OCI-LY1 (cell line): ENCODE measurements at regions not wholly inside any gene's neighbourhood (a gene's known extent, or its start where the extent isn't known, plus 50 kb on each side); places are given as distances from the start of the nearest gene placed in this dataset.

Experiments used
- H2AFZ ChIP-seq: fragments of 200-600 bp; sonication (generic), shearing (Covaris generic); 2 replicates; pipeline ENCODE4 v1.6.0; 2014; ENCODE audit warnings: antibody characterized with exemption, mild to moderate bottlenecking, low read length
- H3F3A ChIP-seq: fragments of 200-600 bp; sonication (generic), shearing (Covaris generic); 2 replicates; pipeline ENCODE4 v1.6.0; 2014; ENCODE audit warnings: mild to moderate bottlenecking, antibody characterized with exemption, low read length, moderate library complexity; ENCODE audit not compliant: insufficient read depth
- H3K27ac ChIP-seq: fragments of 200-600 bp; sonication (generic); 2 replicates; pipeline ENCODE4 v1.5.1; 2014; ENCODE audit warnings: low read length, mixed run types, mild to moderate bottlenecking, low read depth; ENCODE audit not compliant: poor library complexity, severe bottlenecking
- H3K27me3 ChIP-seq: fragments of 200-600 bp; sonication (generic); 2 replicates; pipeline ENCODE4 v1.6.0; 2014; ENCODE audit warnings: antibody characterized with exemption, mild to moderate bottlenecking, low read length, moderate library complexity; ENCODE audit not compliant: insufficient read depth
- H3K36me3 ChIP-seq: fragments of 200-600 bp; sonication (generic); 2 replicates; pipeline ENCODE4 v1.6.1; 2014; ENCODE audit warnings: mild to moderate bottlenecking, antibody characterized with exemption, low read length, moderate library complexity, mixed read lengths; ENCODE audit not compliant: insufficient read depth
- H3K4me1 ChIP-seq: fragments of 200-600 bp; sonication (generic); 2 replicates; pipeline ENCODE4 v1.5.1; 2014; ENCODE audit warnings: mild to moderate bottlenecking, low read length, moderate library complexity; ENCODE audit not compliant: insufficient read depth, severe bottlenecking
- H3K4me2 ChIP-seq: fragments of 200-600 bp; sonication (generic), shearing (Covaris generic); 2 replicates; pipeline ENCODE4 v1.6.1; 2014; ENCODE audit warnings: low read length
- H3K4me3 ChIP-seq: fragments of 200-600 bp; sonication (generic); 2 replicates; pipeline ENCODE4 v1.5.1; 2014; ENCODE audit warnings: low read length, low read depth, mild to moderate bottlenecking, mixed read lengths; ENCODE audit not compliant: poor library complexity, severe bottlenecking
- H3K79me2 ChIP-seq: fragments of 200-600 bp; shearing (Covaris generic); 2 replicates; pipeline ENCODE4 v1.6.1; 2016; ENCODE audit warnings: mixed run types, low read length, mixed read lengths; ENCODE audit not compliant: insufficient read depth
- H3K9ac ChIP-seq: fragments of 200-600 bp; sonication (generic), shearing (Covaris generic); 2 replicates; pipeline ENCODE4 v1.6.1; 2014; ENCODE audit warnings: mild to moderate bottlenecking, low read length, mixed read lengths
- H3K9me2 ChIP-seq: fragments of 200-600 bp; sonication (generic), shearing (Covaris generic); 2 replicates; pipeline ENCODE4 v1.6.1; 2014; ENCODE audit warnings: low read depth, mild to moderate bottlenecking, low read length, mixed read lengths
- H3K9me3 ChIP-seq: fragments of 200-600 bp; shearing (Covaris generic); 2 replicates; pipeline ENCODE4 v1.6.1; 2014; ENCODE audit warnings: low read length, mixed read lengths
- H4K20me1 ChIP-seq: fragments of 200-600 bp; sonication (generic), shearing (Covaris generic); 2 replicates; pipeline ENCODE4 v1.6.0; 2016; ENCODE audit warnings: mild to moderate bottlenecking, low read length; ENCODE audit not compliant: insufficient read depth
- EZH2 ChIP-seq: fragments of 200-600 bp; sonication (generic), shearing (Covaris generic); IDR thresholded peaks from 2 replicates; pipeline ENCODE4 v1.8.0; 2017; ENCODE audit warnings: borderline replicate concordance, mixed run types, mild to moderate bottlenecking, antibody characterized with exemption, low read length, moderate library complexity, mixed read lengths
- TF ChIP-seq, protein P1 (sequence below): fragments of 200-600 bp; sonication (generic), shearing (Covaris generic); IDR thresholded peaks from 2 replicates; pipeline ENCODE4 v1.5.1; 2017; ENCODE audit warnings: mild to moderate bottlenecking, antibody characterized with exemption, low read length, moderate library complexity, mixed read lengths

DNA sequence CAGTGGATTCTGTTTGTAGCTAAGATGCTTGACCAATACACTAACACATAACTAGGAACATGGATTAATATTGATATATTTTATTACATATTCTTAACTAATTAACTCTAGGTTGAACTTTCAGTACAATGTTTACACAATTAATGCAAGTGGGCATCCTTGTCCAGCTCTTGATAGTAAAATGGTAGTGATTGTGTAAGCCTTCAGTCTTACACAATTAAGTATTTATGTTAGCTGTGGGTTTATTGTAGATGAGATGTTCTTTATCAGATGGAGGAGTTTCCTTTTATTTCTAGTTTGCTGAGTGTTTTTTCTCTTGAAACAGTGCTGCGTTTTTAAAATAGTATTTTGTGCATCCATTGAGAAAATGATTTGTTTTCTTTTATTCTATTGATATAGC, 1210.8 kb downstream of the CDH12 start:
- no peak for TF ChIP-seq EZH2
- TF ChIP-seq, protein P1, sequence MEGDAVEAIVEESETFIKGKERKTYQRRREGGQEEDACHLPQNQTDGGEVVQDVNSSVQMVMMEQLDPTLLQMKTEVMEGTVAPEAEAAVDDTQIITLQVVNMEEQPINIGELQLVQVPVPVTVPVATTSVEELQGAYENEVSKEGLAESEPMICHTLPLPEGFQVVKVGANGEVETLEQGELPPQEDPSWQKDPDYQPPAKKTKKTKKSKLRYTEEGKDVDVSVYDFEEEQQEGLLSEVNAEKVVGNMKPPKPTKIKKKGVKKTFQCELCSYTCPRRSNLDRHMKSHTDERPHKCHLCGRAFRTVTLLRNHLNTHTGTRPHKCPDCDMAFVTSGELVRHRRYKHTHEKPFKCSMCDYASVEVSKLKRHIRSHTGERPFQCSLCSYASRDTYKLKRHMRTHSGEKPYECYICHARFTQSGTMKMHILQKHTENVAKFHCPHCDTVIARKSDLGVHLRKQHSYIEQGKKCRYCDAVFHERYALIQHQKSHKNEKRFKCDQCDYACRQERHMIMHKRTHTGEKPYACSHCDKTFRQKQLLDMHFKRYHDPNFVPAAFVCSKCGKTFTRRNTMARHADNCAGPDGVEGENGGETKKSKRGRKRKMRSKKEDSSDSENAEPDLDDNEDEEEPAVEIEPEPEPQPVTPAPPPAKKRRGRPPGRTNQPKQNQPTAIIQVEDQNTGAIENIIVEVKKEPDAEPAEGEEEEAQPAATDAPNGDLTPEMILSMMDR: no peak
- Histone ChIP-seq H3K27me3 (no peaks in the 10 kb centered on the region), H3K36me3 (no peaks in the 10 kb centered on the region), H3K9me2 (no peaks in the 10 kb centered on the region), H3K9me3 (no peaks in the 10 kb centered on the region), H2AFZ (no peak overlapping the region), H3K4me3 (no peak overlapping the region), H3K9ac (no peak overlapping the region), H3K4me2 (no peak overlapping the region), H3K4me1 (no peaks in the 10 kb centered on the region), H4K20me1 (no peaks in the 10 kb centered on the region), H3K27ac (no peak overlapping the region), H3K79me2 (no peaks in the 10 kb centered on the region), H3F3A (no peaks in the 10 kb centered on the region)

- H3K79me2 ChIP-seq: no peaks in the 10 kb centered on the region
- no peaks in the 10 kb centered on the region for H3K27me3 ChIP-seq
- no peak for TF ChIP-seq EZH2
- TF ChIP-seq, protein P1: no peak
- no peak overlapping the region for H3K27ac ChIP-seq
- H3K9ac ChIP-seq: no peak overlapping the region
- no peaks in the 10 kb centered on the region for H3K4me1 ChIP-seq
- H3F3A ChIP-seq: no peaks in the 10 kb centered on the region
- H2AFZ ChIP-seq: no peak overlapping the region
- H3K9me3 ChIP-seq: no peaks in the 10 kb centered on the region
- no peaks in the 10 kb centered on the region for H4K20me1 ChIP-seq
- H3K4me2 ChIP-seq: no peak overlapping the region
- no peak overlapping the region for H3K4me3 ChIP-seq
- no peaks in the 10 kb centered on the region for H3K36me3 ChIP-seq
- H3K9me2 ChIP-seq: no peaks in the 10 kb centered on the region
Measured at GRCh38 chr5:21623831-21624230, 1229.3 kb downstream of the CDH12 start.

DNA sequence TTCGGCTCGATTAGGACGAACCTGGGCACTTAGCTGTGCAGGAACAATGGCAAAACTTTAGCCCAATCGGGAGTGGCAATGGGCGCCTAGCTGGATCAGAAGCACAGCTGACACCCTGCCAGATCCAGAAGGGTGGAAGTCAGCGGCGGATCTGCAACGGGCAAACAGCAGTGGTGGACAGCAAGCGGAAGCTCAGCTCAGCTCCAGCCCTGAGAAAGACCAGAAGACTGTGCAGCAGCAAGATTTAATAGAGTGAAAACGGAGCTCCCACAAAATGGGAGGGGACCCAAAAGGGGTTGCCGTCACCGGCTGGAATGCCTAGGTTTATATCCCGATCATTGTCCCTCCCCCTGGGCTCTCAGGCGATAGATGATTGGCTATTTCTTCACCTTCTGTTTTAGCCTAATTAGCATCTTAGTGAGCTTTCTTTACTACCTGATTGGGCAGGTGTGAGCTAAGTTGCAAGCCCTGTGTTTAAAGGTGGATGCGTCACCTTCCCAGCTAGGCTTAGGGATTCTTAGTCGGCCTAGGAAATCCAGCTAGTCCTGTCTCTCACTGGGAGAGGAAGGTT, 1237.9 kb downstream of the CDH12 start:
- H3F3A ChIP-seq: no peaks in the 10 kb centered on the region
- no peaks in the 10 kb centered on the region for H3K9me3 ChIP-seq
- H3K79me2 ChIP-seq: no peaks in the 10 kb centered on the region
- H4K20me1 ChIP-seq: no peaks in the 10 kb centered on the region
- no peaks in the 10 kb centered on the region for H3K9me2 ChIP-seq
- no peaks in the 10 kb centered on the region for H3K36me3 ChIP-seq
- TF ChIP-seq EZH2: no peak
- TF ChIP-seq, protein P1: no peak
- no peak overlapping the region for H3K27ac ChIP-seq
- no peak overlapping the region for H2AFZ ChIP-seq
- H3K4me3 ChIP-seq: no peak overlapping the region
- H3K4me2 ChIP-seq: no peak overlapping the region
- no peaks in the 10 kb centered on the region for H3K4me1 ChIP-seq
- H3K9ac ChIP-seq: no peak overlapping the region
- H3K27me3 ChIP-seq: no peaks in the 10 kb centered on the region
